Astrocyte (in vitro differentiated cells and primary cell): ENCODE measurements at regions not wholly inside any gene's neighbourhood (a gene's known extent, or its start where the extent isn't known, plus 50 kb on each side); places are given as distances from the start of the nearest gene placed in this dataset.

Source experiments
- DNase-seq: peaks from one replicate; pipeline ENCODE4 v3.0.0-alpha.2; 2010; ENCODE audit warnings: low read depth
- FAIRE-seq: peaks from 2 replicates; lab custom pipeline; 2011; peaks lifted over from hg19 to GRCh38; lab: Jason Lieb, UNC
- H2AFZ ChIP-seq: 2 replicates; pipeline ENCODE4 v1.6.0; 2012; ENCODE audit warnings: low read depth, low read length, inconsistent platforms
- H3K27ac ChIP-seq: 2 replicates; pipeline ENCODE4 v1.5.1; 2011; ENCODE audit warnings: low read depth, low read length, inconsistent platforms
- H3K27me3 ChIP-seq: 2 replicates; pipeline ENCODE4 v1.6.0; 2011; ENCODE audit warnings: low read length, inconsistent platforms; ENCODE audit not compliant: insufficient read depth
- H3K36me3 ChIP-seq: 2 replicates; pipeline ENCODE4 v1.5.1; 2011; ENCODE audit warnings: low read length, inconsistent platforms; ENCODE audit not compliant: insufficient read depth
- H3K4me1 ChIP-seq: 2 replicates; pipeline ENCODE4 v1.5.1; 2011; ENCODE audit warnings: low read length, inconsistent platforms; ENCODE audit not compliant: insufficient read depth
- H3K4me2 ChIP-seq: 2 replicates; pipeline ENCODE4 v1.6.0; 2012; ENCODE audit warnings: low read length, inconsistent platforms
- H3K4me3 ChIP-seq: 2 replicates; pipeline ENCODE4 v1.5.1; 2011; ENCODE audit warnings: low read depth, mild to moderate bottlenecking, low read length, inconsistent platforms; ENCODE audit not compliant: insufficient read depth
- H3K79me2 ChIP-seq: 2 replicates; pipeline ENCODE4 v1.6.0; 2012; ENCODE audit warnings: mild to moderate bottlenecking, low read length, inconsistent platforms; ENCODE audit not compliant: insufficient read depth
- H3K9ac ChIP-seq: 2 replicates; pipeline ENCODE4 v1.6.0; 2012; ENCODE audit warnings: mild to moderate bottlenecking, low read length, inconsistent platforms
- H3K9me3 ChIP-seq: 2 replicates; pipeline ENCODE4 v1.5.1; 2012; ENCODE audit warnings: low read depth, mild to moderate bottlenecking, low read length, inconsistent platforms; ENCODE audit not compliant: insufficient read depth
- H4K20me1 ChIP-seq: 2 replicates; pipeline ENCODE4 v1.6.0; 2012; ENCODE audit warnings: low read length, inconsistent platforms; ENCODE audit not compliant: insufficient read depth
- H3K27ac Mint-ChIP-seq: one replicate; pipeline ENCODE4 v1.8.0; 2021; ENCODE audit warnings: mild to moderate bottlenecking, mixed read lengths; ENCODE audit not compliant: unreplicated experiment
- H3K27me3 Mint-ChIP-seq: one replicate; pipeline ENCODE4 v1.8.0; 2021; ENCODE audit warnings: low read depth, mixed read lengths; ENCODE audit not compliant: unreplicated experiment
- H3K36me3 Mint-ChIP-seq: one replicate; pipeline ENCODE4 v1.8.0; 2021; ENCODE audit warnings: low read depth, mixed read lengths; ENCODE audit not compliant: unreplicated experiment
- H3K4me1 Mint-ChIP-seq: one replicate; pipeline ENCODE4 v1.8.0; 2021; ENCODE audit warnings: low read depth, mixed read lengths; ENCODE audit not compliant: unreplicated experiment
- H3K4me3 Mint-ChIP-seq: one replicate; pipeline ENCODE4 v1.8.0; 2021; ENCODE audit warnings: mild to moderate bottlenecking, moderate library complexity, mixed read lengths; ENCODE audit not compliant: unreplicated experiment
- H3K9me3 Mint-ChIP-seq: one replicate; pipeline ENCODE4 v1.8.0; 2021; ENCODE audit warnings: mild to moderate bottlenecking, mixed read lengths; ENCODE audit not compliant: unreplicated experiment
- EZH2 ChIP-seq: IDR thresholded peaks from 2 replicates; pipeline ENCODE4 v1.6.1; 2012; ENCODE audit warnings: mild to moderate bottlenecking, low read length, inconsistent platforms; ENCODE audit not compliant: insufficient read depth
- TF ChIP-seq, protein P1 (sequence below): IDR thresholded peaks from 2 replicates; pipeline ENCODE4 v1.5.1; 2011; ENCODE audit warnings: low read depth, mild to moderate bottlenecking, inconsistent platforms, low read length, moderate library complexity; ENCODE audit not compliant: insufficient read depth

DNA sequence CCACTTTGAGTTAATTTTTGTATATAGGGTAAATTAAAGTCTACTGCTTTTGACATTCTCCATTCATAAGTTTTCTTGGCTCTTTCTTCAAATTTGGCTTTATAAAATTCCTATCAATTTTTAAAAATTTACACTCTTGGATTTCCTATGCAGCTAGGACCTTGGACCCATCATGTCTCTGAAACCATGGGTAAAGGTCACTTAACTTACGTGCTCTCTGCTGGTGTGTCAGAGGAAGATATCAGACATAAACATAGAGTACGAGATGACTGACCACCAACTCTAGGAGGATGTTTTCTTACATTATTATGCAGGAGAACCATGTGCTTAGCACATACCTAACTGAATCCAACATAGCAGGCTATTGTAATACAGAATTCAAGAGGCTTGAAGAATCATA lies 62.5 kb upstream of the C1GALT1C1 start:
- TF ChIP-seq EZH2: no peak
- TF ChIP-seq, protein P1, sequence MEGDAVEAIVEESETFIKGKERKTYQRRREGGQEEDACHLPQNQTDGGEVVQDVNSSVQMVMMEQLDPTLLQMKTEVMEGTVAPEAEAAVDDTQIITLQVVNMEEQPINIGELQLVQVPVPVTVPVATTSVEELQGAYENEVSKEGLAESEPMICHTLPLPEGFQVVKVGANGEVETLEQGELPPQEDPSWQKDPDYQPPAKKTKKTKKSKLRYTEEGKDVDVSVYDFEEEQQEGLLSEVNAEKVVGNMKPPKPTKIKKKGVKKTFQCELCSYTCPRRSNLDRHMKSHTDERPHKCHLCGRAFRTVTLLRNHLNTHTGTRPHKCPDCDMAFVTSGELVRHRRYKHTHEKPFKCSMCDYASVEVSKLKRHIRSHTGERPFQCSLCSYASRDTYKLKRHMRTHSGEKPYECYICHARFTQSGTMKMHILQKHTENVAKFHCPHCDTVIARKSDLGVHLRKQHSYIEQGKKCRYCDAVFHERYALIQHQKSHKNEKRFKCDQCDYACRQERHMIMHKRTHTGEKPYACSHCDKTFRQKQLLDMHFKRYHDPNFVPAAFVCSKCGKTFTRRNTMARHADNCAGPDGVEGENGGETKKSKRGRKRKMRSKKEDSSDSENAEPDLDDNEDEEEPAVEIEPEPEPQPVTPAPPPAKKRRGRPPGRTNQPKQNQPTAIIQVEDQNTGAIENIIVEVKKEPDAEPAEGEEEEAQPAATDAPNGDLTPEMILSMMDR: no peak
- peaks cover 7% of the 10 kb centered on the region for H3K27me3 Mint-ChIP-seq
- FAIRE-seq: no peak

DNA sequence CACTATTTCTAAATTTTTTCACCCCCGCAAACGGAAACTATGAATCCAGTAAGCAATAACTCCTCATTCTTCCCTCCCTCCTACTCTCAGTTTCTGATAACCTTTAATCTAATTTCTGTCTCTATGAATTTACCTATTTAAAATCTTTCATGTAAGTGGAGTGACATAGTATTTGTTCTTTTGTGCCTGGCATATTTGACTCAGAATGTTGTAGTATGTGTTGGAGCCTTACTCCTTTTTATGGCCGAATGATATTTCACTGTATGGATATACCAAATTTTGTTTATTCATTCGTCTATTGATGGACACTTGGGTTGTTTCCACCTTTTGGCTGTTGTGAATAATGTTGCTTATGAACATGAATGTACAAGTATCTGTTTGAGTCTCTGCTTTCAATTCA lies 61.1 kb upstream of the C1GALT1C1 start:
- Histone ChIP-seq H3K27me3 (no peaks in the 10 kb centered on the region), H3K4me3 (no peak overlapping the region), H3K4me2 (no peak overlapping the region), H3K79me2 (no peaks in the 10 kb centered on the region), H3K9me3 (no peaks in the 10 kb centered on the region), H3K27ac (no peak overlapping the region), H2AFZ (no peak overlapping the region), H3K36me3 (no peaks in the 10 kb centered on the region), H4K20me1 (no peaks in the 10 kb centered on the region), H3K4me1 (no peaks in the 10 kb centered on the region), H3K9ac (no peak overlapping the region)
- DNase-seq: no peak
- H3K9me3 Mint-ChIP-seq: no peaks in the 10 kb centered on the region
- H3K4me3 Mint-ChIP-seq: no peak overlapping the region
- no peak for FAIRE-seq
- H3K4me1 Mint-ChIP-seq: no peaks in the 10 kb centered on the region
- TF ChIP-seq, protein P1: no peak
- TF ChIP-seq EZH2: no peak
- H3K27me3 Mint-ChIP-seq: peaks cover 12% of the 10 kb centered on the region
- H3K27ac Mint-ChIP-seq: no peak overlapping the region
- H3K36me3 Mint-ChIP-seq: no peaks in the 10 kb centered on the region

More for the DNA sequence above, 62.5 kb upstream of the C1GALT1C1 start:
- Histone ChIP-seq H3K36me3 (no peaks in the 10 kb centered on the region), H2AFZ (no peak overlapping the region), H3K9me3 (no peaks in the 10 kb centered on the region), H3K79me2 (no peaks in the 10 kb centered on the region), H3K4me3 (no peak overlapping the region), H3K27me3 (no peaks in the 10 kb centered on the region), H3K27ac (no peak overlapping the region), H3K4me2 (no peak overlapping the region), H4K20me1 (no peaks in the 10 kb centered on the region), H3K9ac (no peak overlapping the region), H3K4me1 (no peaks in the 10 kb centered on the region)
- Mint-ChIP-seq H3K36me3 (no peaks in the 10 kb centered on the region), H3K4me1 (no peaks in the 10 kb centered on the region), H3K4me3 (no peak overlapping the region), H3K27ac (no peak overlapping the region), H3K9me3 (peaks cover 1% of the 10 kb centered on the region)
- DNase-seq: no peak

DNA sequence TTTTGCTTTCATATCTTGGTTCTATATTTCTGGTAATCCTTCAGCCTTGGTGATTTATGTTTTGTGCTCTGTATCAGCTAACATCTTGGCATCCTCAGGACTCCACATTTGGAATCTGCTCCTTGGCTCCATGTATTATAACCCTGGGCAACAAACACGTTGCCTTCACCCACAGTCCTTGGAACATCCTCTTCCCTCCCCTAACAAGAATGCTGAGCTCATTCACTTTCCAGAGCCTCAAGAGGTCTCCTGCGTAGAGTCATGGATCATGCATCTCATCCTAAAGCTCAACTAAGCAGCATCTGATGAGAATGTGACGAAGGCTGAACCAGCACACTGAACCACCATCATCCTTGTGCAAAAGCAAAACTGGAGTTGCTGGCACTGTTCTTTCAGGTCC lies 60.5 kb upstream of the C1GALT1C1 start:
- no peak overlapping the region for H3K27ac ChIP-seq
- no peak overlapping the region for H2AFZ ChIP-seq
- no peaks in the 10 kb centered on the region for H3K9me3 Mint-ChIP-seq
- no peak overlapping the region for H3K4me3 ChIP-seq
- no peak overlapping the region for H3K4me2 ChIP-seq
- no peak overlapping the region for H3K9ac ChIP-seq
- no peaks in the 10 kb centered on the region for H3K79me2 ChIP-seq
- no peaks in the 10 kb centered on the region for H3K9me3 ChIP-seq
- FAIRE-seq (no peak), DNase-seq (no peak)
- no peaks in the 10 kb centered on the region for H3K4me1 ChIP-seq
- no peaks in the 10 kb centered on the region for H4K20me1 ChIP-seq
- TF ChIP-seq, protein P1: no peak
- no peaks in the 10 kb centered on the region for H3K36me3 Mint-ChIP-seq
- H3K27ac Mint-ChIP-seq: no peak overlapping the region
- no peaks in the 10 kb centered on the region for H3K4me1 Mint-ChIP-seq
- H3K36me3 ChIP-seq: no peaks in the 10 kb centered on the region
- H3K27me3 Mint-ChIP-seq: peaks cover 12% of the 10 kb centered on the region
- H3K27me3 ChIP-seq: no peaks in the 10 kb centered on the region
- H3K4me3 Mint-ChIP-seq: no peak overlapping the region
